ENCODE measurements at regions not wholly inside any gene's neighbourhood (a gene's known extent, or its start where the extent isn't known, plus 50 kb on each side); places are given as distances from the start of the nearest gene placed in this dataset.

GRCh38 chr4:126071346-126072333 is 756.9 kb downstream of the FAT4 start:
- Mint-ChIP-seq H3K27me3 (no peaks in the 10 kb centered on the region), H3K36me3 (no peaks in the 10 kb centered on the region), H3K4me3 (no peak overlapping the region), H3K9me3 (no peaks in the 10 kb centered on the region), H3K4me1 (no peaks in the 10 kb centered on the region), H3K27ac (no peak overlapping the region)

DNA sequence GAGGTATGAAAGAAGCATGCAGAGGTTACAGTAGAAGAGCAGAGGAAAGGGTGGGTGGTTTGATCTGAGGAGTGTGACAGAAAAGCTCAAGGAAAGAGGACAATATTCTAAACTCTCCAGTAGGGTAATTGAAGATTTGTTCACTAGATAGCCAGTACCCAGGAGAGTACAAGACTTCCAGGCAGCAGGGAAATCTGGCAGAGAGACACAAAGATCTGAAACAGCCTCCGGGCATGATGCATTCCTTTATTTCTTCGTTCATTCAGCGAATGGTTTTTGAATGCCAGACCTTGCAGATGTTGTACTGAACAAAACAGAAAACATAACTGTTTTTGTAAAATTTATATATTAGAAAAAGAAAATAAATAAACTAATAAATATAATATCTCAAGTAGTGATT is 766.6 kb downstream of the FAT4 start:
- Mint-ChIP-seq H3K4me1 (no peaks in the 10 kb centered on the region), H3K4me3 (no peak overlapping the region), H3K27ac (no peak overlapping the region), H3K9me3 (peaks cover 9% of the 10 kb centered on the region), H3K27me3 (no peaks in the 10 kb centered on the region), H3K36me3 (no peaks in the 10 kb centered on the region)

- no peak overlapping the region for H3K4me3 Mint-ChIP-seq
- H3K27me3 Mint-ChIP-seq: no peaks in the 10 kb centered on the region
- H3K4me1 Mint-ChIP-seq: no peaks in the 10 kb centered on the region
- no peak overlapping the region for H3K27ac Mint-ChIP-seq
- H3K36me3 Mint-ChIP-seq: no peaks in the 10 kb centered on the region
- no peaks in the 10 kb centered on the region for H3K9me3 Mint-ChIP-seq
Observed at GRCh38 chr4:126086041-126086440, 771.3 kb downstream of the FAT4 start.

DNA sequence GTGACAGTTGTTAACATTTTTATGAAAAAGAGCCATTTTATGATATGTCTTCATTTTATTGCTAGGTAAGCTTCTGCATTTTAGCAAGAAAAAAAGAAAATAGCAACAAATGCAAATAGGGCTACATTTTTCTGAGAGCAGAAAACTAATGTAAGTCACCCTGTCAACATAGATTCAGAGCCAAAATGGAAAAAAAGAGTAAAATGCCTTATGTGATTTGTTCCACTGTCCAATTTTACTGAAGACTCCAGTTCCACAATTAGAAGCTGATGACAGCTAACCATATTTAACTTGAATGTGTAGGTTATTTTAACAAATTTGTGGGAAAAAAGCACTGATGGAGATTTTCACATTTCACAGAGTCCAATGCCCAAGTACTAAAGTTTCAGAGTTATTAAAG is 772.3 kb downstream of the FAT4 start:
- Mint-ChIP-seq H3K36me3 (no peaks in the 10 kb centered on the region), H3K27ac (no peak overlapping the region), H3K4me1 (no peaks in the 10 kb centered on the region), H3K4me3 (no peak overlapping the region), H3K9me3 (no peaks in the 10 kb centered on the region), H3K27me3 (no peaks in the 10 kb centered on the region)

GRCh38 chr4:126097155-126097799 is 782.5 kb downstream of the FAT4 start:
- no peaks in the 10 kb centered on the region for H3K27me3 Mint-ChIP-seq
- H3K4me3 Mint-ChIP-seq: no peak overlapping the region
- H3K9me3 Mint-ChIP-seq: peaks cover 8% of the 10 kb centered on the region
- H3K36me3 Mint-ChIP-seq: no peaks in the 10 kb centered on the region
- no peaks in the 10 kb centered on the region for H3K4me1 Mint-ChIP-seq
- no peak overlapping the region for H3K27ac Mint-ChIP-seq

GRCh38 chr4:126106658-126107057 is 791.9 kb downstream of the FAT4 start:
- no peaks in the 10 kb centered on the region for H3K27me3 Mint-ChIP-seq
- H3K4me1 Mint-ChIP-seq: no peaks in the 10 kb centered on the region
- H3K36me3 Mint-ChIP-seq: no peaks in the 10 kb centered on the region
- no peak overlapping the region for H3K4me3 Mint-ChIP-seq
- peaks cover 11% of the 10 kb centered on the region for H3K9me3 Mint-ChIP-seq
- no peak overlapping the region for H3K27ac Mint-ChIP-seq

- H3K36me3 Mint-ChIP-seq: no peaks in the 10 kb centered on the region
- no peaks in the 10 kb centered on the region for H3K4me1 Mint-ChIP-seq
- H3K4me3 Mint-ChIP-seq: no peak overlapping the region
- H3K9me3 Mint-ChIP-seq: peaks cover 21% of the 10 kb centered on the region
- no peak overlapping the region for H3K27ac Mint-ChIP-seq
- no peaks in the 10 kb centered on the region for H3K27me3 Mint-ChIP-seq
Observed at GRCh38 chr4:126109836-126110235, 795.1 kb downstream of the FAT4 start.

DNA sequence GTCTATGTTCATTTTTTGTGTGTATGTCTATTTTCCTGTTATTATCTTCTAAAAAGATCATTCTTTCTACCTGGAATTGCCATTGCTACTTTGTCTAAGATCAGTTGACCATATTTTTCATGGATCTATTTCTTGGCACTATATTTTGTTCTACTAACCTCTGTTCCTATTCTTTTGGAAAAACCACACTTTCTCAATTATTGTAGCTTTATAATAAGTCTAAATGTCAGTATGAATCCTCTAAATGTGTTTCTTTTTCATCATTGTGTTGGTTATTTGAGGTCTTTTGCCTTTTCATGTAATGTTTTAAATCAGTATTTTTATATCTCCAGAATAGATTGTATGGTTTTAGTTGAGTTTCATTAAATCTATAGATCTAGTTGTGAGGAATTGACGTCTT is 798.3 kb downstream of the FAT4 start:
- H3K4me1 Mint-ChIP-seq: no peaks in the 10 kb centered on the region
- no peaks in the 10 kb centered on the region for H3K27me3 Mint-ChIP-seq
- H3K9me3 Mint-ChIP-seq: peaks cover 33% of the 10 kb centered on the region
- H3K27ac Mint-ChIP-seq: no peak overlapping the region
- H3K36me3 Mint-ChIP-seq: no peaks in the 10 kb centered on the region
- H3K4me3 Mint-ChIP-seq: no peak overlapping the region

GRCh38 chr4:126123611-126124325 is 809.0 kb downstream of the FAT4 start:
- no peak overlapping the region for H3K4me3 Mint-ChIP-seq
- H3K36me3 Mint-ChIP-seq: no peaks in the 10 kb centered on the region
- no peaks in the 10 kb centered on the region for H3K9me3 Mint-ChIP-seq
- no peak overlapping the region for H3K27ac Mint-ChIP-seq
- no peaks in the 10 kb centered on the region for H3K27me3 Mint-ChIP-seq
- no peaks in the 10 kb centered on the region for H3K4me1 Mint-ChIP-seq

DNA sequence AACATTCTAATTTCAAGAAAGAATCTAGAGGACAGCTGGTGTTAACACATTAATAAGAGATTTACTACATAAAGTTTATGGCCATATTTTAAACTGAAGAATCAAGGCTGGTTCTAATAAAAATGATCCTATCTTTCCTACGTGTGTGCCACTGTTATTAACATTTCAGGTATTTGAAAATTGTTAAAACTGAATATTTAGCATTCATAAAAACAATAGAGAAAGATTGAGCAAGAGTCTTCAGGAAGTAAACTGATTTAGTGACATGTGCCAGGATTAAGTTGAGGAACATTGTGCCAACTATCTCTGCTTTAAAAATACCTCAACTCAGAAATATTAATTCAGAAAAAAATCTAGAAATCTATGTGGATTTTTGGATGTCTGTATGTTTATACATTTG is 810.1 kb downstream of the FAT4 start:
- H3K27me3 Mint-ChIP-seq: no peaks in the 10 kb centered on the region
- H3K4me3 Mint-ChIP-seq: no peak overlapping the region
- no peak overlapping the region for H3K27ac Mint-ChIP-seq
- H3K9me3 Mint-ChIP-seq: peaks cover 3% of the 10 kb centered on the region
- no peaks in the 10 kb centered on the region for H3K4me1 Mint-ChIP-seq
- H3K36me3 Mint-ChIP-seq: no peaks in the 10 kb centered on the region

DNA sequence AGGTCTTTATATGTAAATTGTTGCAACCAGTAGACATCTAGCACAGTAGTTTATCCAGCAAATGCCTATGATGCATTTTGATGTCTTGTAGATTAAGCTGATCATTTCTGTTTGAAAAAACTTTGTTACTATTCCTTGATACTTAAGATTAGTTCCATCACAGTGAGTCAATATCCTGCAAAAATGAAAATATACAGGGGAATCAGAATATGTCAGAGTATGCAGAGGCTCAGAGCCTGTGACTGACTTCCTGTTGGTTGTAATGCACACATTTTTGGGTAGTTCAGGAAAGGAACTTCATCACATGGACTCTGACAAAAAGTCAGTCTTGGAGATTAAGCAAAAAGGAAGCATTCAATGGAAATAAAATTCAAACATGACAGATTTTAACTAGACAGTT is 815.5 kb downstream of the FAT4 start:
- no peaks in the 10 kb centered on the region for H3K4me1 Mint-ChIP-seq
- peaks cover 6% of the 10 kb centered on the region for H3K9me3 Mint-ChIP-seq
- H3K27ac Mint-ChIP-seq: no peak overlapping the region
- no peaks in the 10 kb centered on the region for H3K27me3 Mint-ChIP-seq
- no peaks in the 10 kb centered on the region for H3K36me3 Mint-ChIP-seq
- H3K4me3 Mint-ChIP-seq: no peak overlapping the region

DNA sequence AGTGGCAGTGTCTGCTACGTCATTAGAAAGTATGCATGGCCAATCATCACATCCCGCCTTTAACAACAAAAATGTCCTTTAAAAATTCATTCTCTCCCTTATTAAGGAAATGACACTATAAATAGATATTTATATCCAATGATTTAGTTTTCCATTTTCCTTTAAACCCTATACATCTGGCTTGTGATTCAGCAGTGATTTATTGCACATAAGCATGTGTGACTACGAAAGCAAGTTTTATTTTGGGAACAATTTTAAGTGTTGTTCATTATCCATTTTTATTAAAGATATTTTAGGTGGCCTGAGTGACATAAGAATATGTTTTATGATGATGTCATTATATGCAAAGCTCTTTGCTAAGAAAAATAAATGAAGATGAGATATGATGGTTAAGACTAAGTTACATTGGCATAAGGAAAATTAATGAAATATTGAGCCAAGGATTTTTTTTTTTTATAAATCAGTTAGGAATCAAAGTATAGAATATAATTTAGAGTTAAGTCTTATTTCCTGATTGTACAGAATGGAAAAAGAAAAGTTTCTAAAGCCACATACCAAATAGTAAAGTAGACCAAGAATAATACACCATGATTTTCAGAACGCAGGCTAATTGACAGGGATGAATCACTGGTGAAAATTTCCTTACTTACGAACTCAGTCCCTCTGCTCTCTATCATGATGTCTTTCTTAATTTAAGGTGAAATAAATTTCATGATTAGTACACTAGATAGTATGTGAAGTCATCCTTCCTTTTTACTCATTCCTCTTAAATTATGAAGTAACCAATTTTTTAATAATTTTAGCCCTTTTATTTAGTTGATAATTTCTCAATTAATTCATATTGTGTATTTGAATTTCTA is 822.4 kb downstream of the FAT4 start:
- Mint-ChIP-seq H3K4me1 (no peaks in the 10 kb centered on the region), H3K9me3 (no peaks in the 10 kb centered on the region), H3K27ac (no peak overlapping the region), H3K27me3 (no peaks in the 10 kb centered on the region), H3K4me3 (no peak overlapping the region), H3K36me3 (no peaks in the 10 kb centered on the region)

DNA sequence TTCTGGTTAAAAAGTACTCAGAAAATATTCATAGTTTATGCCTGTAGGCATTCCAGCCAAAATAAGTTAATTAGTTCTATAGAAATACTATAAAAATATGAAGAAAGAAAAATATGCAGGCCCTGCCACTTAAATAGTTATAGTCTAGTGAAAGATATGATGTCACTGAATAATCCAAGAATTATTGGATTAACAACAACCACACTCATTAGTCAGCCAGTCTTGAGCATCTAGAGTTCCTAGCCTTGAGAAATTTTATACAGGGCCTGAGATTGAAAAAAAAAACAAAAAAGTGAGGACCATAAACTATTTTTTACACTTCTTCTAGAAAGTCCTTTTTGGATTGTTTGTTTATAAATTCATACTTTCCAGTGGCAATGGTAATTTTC is 823.0 kb downstream of the FAT4 start:
- no peaks in the 10 kb centered on the region for H3K4me1 Mint-ChIP-seq
- no peaks in the 10 kb centered on the region for H3K36me3 Mint-ChIP-seq
- no peak overlapping the region for H3K27ac Mint-ChIP-seq
- no peak overlapping the region for H3K4me3 Mint-ChIP-seq
- H3K27me3 Mint-ChIP-seq: no peaks in the 10 kb centered on the region
- H3K9me3 Mint-ChIP-seq: no peaks in the 10 kb centered on the region

GRCh38 chr4:126144543-126145237 is 829.9 kb downstream of the FAT4 start:
- no peak overlapping the region for H3K4me3 Mint-ChIP-seq
- H3K36me3 Mint-ChIP-seq: no peaks in the 10 kb centered on the region

GRCh38 chr4:126168484-126168883 is 853.7 kb downstream of the FAT4 start:
- Mint-ChIP-seq H3K4me3 (no peak overlapping the region), H3K27ac (no peak overlapping the region), H3K27me3 (no peaks in the 10 kb centered on the region), H3K36me3 (no peaks in the 10 kb centered on the region), H3K4me1 (no peaks in the 10 kb centered on the region), H3K9me3 (no peaks in the 10 kb centered on the region)

More at GRCh38 chr4:126144543-126145237, 829.9 kb downstream of the FAT4 start:
- no peak overlapping the region for H3K27ac Mint-ChIP-seq
- no peaks in the 10 kb centered on the region for H3K27me3 Mint-ChIP-seq
- H3K4me1 Mint-ChIP-seq: no peaks in the 10 kb centered on the region
- no peaks in the 10 kb centered on the region for H3K9me3 Mint-ChIP-seq

Measured in activated naive CD4-positive, alpha-beta T cell treated with anti-CD3 and anti-CD28 coated beads, Interleukin-2, amount 50 U/mL, for 24 hours (primary cell).